NCI-H526 treated with DMSO at 0.1 percent for 48 hours (cell line): ENCODE measurements at regions not wholly inside any gene's neighbourhood (a gene's known extent, or its start where the extent isn't known, plus 50 kb on each side); places are given as distances from the start of the nearest gene placed in this dataset.
"Not testable (repeated sequence)": the region's sequence is repeated elsewhere in the genome, so short reads cannot be mapped to it uniquely, and the experiment has no call there.

Experiments used
- DNase-seq: peaks from one replicate; lab custom pipeline; 2025; lab: John Stamatoyannopoulos, UW

GRCh38 chr11:93032580-93032979 lies 63.1 kb downstream of the MTNR1B start:
- no peak for DNase-seq

DNA sequence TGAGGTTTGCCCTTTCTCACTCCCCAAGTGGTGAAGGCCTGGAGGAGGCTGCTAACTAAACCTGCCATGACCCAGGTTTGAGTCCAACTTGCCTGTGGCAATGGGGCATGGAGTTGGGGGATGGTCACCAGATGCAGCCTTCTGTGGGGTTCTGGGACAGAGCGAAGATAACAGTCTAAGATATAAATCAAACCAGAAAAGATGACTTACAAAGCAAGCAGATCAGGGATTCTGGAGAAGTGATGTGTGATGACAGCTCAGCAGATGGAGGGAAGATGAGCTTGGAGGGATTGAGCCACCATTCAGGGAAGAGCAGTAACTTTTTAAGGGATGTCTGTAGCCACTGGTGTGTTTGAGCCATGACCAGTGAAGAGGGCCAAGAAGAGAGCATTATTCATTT lies 63.6 kb downstream of the MTNR1B start:
- DNase-seq, result no peak

- DNase-seq, result peak; percentile 99
Measured at GRCh38 chr11:93034031-93034722, 64.7 kb downstream of the MTNR1B start.

GRCh38 chr11:93034723-93035039 lies 65.2 kb downstream of the MTNR1B start:
- no peak for DNase-seq

GRCh38 chr11:93038521-93038920 lies 69.1 kb downstream of the MTNR1B start:
- no peak for DNase-seq

- DNase-seq, result no peak
Measured at GRCh38 chr11:93039531-93040240, 70.2 kb downstream of the MTNR1B start.

GRCh38 chr11:93041682-93042081 lies 72.2 kb downstream of the MTNR1B start:
- no peak for DNase-seq

- DNase-seq, result not testable (repeated sequence)
Measured at GRCh38 chr11:93043186-93043585, 73.7 kb downstream of the MTNR1B start.

GRCh38 chr11:93049740-93050139 lies 80.3 kb downstream of the MTNR1B start:
- no peak for DNase-seq

DNA sequence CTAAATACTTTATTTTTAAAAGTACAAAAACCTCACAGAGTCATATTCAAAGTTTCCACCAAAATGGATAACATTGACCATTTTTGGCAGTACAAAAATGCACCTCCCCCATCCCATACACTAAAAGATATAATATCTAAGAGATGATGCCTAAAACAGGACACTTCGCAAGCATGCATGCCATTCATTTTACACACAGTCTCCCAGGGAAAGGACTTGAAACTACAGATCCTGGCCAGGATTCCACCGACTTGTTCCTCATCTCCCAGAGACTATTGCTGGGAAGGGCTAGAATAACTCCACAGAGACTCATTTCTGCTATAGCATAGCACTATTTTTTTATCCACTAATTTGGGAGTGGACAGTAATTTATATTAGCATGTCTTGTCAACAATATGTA lies 81.7 kb downstream of the MTNR1B start:
- DNase-seq, result no peak

DNA sequence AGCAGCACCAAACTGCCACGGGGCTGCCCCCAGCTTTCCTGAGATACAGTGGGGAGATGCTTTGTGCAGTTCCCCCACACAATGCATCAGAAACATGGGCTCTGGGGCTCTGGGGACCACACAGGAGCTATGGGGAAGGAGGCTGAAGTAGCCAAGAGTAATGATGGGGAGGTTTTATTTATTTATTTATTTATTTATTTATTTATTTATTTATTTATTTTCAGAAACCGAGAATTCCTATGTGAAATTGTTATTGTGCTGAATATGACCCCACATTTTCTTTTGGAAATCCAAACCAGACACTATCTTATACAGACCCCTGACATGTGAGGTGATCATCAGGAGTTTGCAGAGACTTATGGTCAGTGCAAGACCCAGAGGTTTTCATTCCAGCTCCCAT lies 84.4 kb downstream of the MTNR1B start:
- DNase-seq, result no peak

DNA sequence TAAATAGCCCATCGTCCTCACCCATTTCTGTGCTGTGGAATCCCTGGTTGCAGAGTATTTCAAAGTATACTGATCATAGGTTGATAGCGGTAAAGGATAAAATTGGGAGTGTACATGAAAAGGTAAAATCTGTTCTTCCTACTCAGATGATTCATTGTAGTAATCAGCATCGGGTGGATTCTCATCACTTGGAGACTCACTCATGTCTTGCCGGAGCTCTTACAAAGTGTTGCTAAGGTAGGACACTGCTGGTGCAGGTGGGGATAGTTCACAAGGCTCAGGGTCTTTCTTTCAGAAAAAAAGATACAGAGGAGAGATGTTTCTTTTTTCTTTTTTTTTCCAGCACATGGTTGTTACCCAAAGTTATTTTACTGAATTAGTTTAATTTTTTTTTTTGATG lies 84.8 kb downstream of the MTNR1B start:
- DNase-seq, result no peak

DNA sequence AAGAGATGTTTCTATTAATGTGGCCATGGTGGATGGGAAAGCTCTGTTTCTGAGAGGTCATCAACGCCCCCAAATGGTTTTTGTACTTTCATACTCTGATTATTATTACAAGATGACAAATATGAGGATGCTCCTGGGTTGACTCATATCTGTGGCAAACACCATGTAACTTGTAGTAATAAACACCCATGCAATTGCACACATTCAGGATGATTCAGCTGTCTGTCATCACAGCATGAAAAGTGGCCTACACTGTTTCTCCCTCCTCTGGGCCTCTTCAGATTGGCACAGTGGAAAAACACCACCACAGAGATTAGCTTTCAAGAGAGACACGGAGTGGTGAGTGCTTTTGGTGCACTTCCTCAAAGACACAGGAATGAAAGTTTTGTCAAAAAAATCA lies 85.4 kb downstream of the MTNR1B start:
- no peak for DNase-seq

DNA sequence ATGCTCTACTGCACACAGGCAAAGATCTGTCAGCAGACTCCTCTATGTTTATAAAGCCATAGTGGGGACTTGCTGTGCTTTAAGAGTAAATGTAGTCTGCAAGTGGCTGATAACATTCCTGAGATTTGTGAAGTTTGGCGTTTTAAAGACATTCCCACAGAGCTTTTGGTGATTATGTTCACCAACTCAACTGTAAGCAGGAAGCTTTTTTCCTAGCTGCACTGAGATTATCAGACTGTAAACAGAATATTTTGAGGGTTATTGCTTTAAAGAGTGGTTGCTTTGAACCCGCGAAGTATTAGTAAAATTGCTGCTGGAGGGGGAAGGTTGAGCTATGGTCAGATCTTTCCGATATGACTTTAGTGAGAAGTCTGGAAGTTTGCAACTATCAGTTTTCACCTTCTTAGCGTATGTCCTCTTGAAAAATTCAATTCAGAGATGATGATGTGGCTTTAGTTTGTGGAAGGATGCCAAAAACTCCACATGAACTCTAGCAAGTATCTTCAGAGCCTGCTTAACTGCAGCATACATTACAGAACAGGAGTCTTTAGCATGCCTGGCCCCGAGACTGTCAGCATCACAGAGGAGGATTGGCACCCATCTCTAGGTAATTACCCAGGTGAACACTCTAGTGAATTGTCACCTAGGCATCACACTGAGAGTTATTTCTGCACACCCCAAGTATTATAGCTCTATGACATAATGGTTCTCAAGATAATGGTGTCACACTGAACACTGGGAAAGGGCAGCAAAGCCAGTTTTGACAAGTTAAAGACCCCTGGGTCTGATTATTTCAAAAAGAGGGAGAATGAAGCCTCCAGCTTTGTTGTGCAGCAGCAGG lies 89.9 kb downstream of the MTNR1B start:
- DNase-seq, result no peak

- DNase-seq, result no peak
Measured at GRCh38 chr11:93063086-93063485, 93.6 kb downstream of the MTNR1B start.

DNA sequence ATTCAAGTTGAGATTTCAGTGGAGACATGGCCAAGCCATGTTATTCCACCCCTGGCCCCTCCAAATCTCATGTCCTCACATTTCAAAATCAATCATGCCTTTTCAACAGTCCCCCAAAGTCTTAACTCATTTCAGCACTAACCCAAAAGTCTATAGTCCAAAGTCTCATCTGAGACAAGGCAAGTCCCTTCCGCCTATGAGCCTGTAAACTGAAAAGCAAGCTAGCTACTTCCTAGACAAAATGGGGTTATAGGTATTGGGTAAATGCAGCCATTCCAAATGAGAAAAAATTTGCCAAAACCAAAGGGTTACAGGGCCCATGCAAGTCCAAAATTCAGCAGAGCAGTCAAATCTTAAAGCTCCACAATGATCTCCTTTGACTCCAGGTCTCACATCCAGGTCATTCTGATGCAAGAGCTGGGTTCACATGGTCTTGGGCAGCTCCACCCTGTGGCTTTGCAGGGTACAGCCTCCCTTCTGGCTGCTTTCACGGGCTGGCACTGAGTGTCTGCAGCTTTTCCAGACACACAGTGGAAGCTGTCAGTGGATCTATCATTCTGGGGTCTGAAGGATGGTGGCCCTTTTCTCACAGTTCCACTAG lies 95.7 kb downstream of the MTNR1B start:
- DNase-seq, result not testable (repeated sequence)

- no peak for DNase-seq
Measured at GRCh38 chr11:93067881-93068390, 98.5 kb downstream of the MTNR1B start.

GRCh38 chr11:93072229-93072914 lies 102.9 kb downstream of the MTNR1B start:
- DNase-seq, result no peak

DNA sequence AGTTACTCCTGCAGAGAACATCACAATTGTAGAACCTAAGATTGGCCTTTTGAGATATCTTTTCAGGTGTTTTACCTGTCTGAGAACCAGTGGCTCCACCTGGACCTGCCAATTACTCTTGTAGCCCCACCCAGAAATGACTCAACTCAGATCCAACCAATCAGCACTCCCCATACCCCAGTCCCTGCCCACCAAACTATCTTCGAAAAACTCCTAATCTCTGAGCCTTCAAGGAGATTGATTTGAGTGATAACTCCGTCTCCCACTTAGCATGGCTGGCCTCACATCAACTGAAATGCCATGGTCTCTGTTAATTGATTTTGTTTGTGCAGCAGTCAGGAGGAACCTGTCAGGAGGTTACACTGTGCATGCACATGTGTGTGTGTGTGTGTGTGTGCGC lies 103.6 kb downstream of the MTNR1B start:
- no peak for DNase-seq

- DNase-seq, result no peak
Measured at GRCh38 chr11:93073508-93074280, 104.2 kb downstream of the MTNR1B start.

DNA sequence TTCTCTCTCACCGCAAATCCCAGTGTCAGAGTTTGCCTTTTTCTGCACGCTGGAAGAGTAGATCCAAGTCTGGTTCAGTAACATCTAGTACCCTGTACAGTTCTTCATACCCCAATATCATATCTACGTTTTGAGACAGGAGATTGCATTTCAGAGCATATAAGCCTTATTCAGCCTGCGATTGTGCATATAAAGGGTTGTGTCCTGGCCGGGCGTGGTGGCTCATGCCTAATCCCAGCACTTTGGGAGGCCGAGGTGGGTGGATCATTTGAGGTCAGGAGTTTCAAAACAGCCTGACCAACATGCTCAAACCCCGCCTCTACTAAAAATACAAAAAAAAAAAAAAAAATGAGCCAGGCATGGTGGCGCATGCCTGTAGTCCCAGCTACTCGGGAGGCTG lies 104.9 kb downstream of the MTNR1B start:
- DNase-seq, result no peak
